HG03354 (cell line): ENCODE measurements at regions not wholly inside any gene's neighbourhood (a gene's known extent, or its start where the extent isn't known, plus 50 kb on each side); places are given as distances from the start of the nearest gene placed in this dataset.
"Not testable (repeated sequence)": the region's sequence is repeated elsewhere in the genome, so short reads cannot be mapped to it uniquely, and the experiment has no call there.

Experiments used
- ATAC-seq: cut with Tn5 transposase; IDR thresholded peaks from one replicate; pipeline ENCODE4 v1.9.1; 2021; ENCODE audit warnings: mild to moderate bottlenecking; ENCODE audit not compliant: unreplicated experiment, poor library complexity, severe bottlenecking

GRCh38 chr9:31323726-31324444 is 1060.6 kb upstream of the ACO1 start:
- ATAC-seq, result no peak

- no peak for ATAC-seq
Measured at GRCh38 chr9:31325778-31326177, 1058.7 kb upstream of the ACO1 start.

- not testable (repeated sequence) for ATAC-seq
Measured at GRCh38 chr9:31326883-31327282, 1057.6 kb upstream of the ACO1 start.

GRCh38 chr9:31334837-31335528 is 1049.5 kb upstream of the ACO1 start:
- ATAC-seq, result no peak

- ATAC-seq, result no peak
Measured at GRCh38 chr9:31335529-31336234, 1048.8 kb upstream of the ACO1 start.

GRCh38 chr9:31336386-31336785 is 1048.1 kb upstream of the ACO1 start:
- no peak for ATAC-seq

GRCh38 chr9:31336841-31337240 is 1047.6 kb upstream of the ACO1 start:
- no peak for ATAC-seq

GRCh38 chr9:31347082-31347617 is 1037.3 kb upstream of the ACO1 start:
- peak; percentile 100 for ATAC-seq

GRCh38 chr9:31355159-31355882 is 1029.1 kb upstream of the ACO1 start:
- ATAC-seq, result no peak

- no peak for ATAC-seq
Measured at GRCh38 chr9:31355965-31356364, 1028.5 kb upstream of the ACO1 start.

- ATAC-seq, result no peak
Measured at GRCh38 chr9:31359071-31359470, 1025.4 kb upstream of the ACO1 start.

- no peak for ATAC-seq
Measured at GRCh38 chr9:31364171-31364570, 1020.3 kb upstream of the ACO1 start.

- peak; percentile 65 for ATAC-seq
Measured at GRCh38 chr9:31372799-31373587, 1011.5 kb upstream of the ACO1 start.

GRCh38 chr9:31377358-31377757 is 1007.1 kb upstream of the ACO1 start:
- no peak for ATAC-seq

- ATAC-seq, result no peak
Measured at GRCh38 chr9:31388660-31389059, 995.8 kb upstream of the ACO1 start.

GRCh38 chr9:31389075-31389474 is 995.4 kb upstream of the ACO1 start:
- ATAC-seq, result no peak

GRCh38 chr9:31390403-31391025 is 993.9 kb upstream of the ACO1 start:
- ATAC-seq, result peak; percentile 62

- ATAC-seq, result no peak
Measured at GRCh38 chr9:31393240-31393639, 991.2 kb upstream of the ACO1 start.

GRCh38 chr9:31394015-31394473 is 990.4 kb upstream of the ACO1 start:
- peak; percentile 56 for ATAC-seq
